A549 (cell line): ENCODE measurements at regions not wholly inside any gene's neighbourhood (a gene's known extent, or its start where the extent isn't known, plus 50 kb on each side); places are given as distances from the start of the nearest gene placed in this dataset.
A peak's percentile ranks its signal among the peaks of the same experiment; 100 is the strongest.

Experiments used
- ATAC-seq, 2 experiments: fragments of 200-7000 bp in 1 of 2; fragments of >200 bp in 1 of 2; cut with Nextera tagmentation in 1 of 2; cut with Tn5 transposase in 1 of 2; 3 replicates each; pipeline versions ENCODE4 v1.8.0 to v1.9.1; 2018 to 2020; ENCODE audit warnings: mild to moderate bottlenecking in 1 of 2, moderate library complexity in 1 of 2
- CTCF ChIA-PET: fragments of 300-600 bp; sonication (Branson Sonifier 250); formaldehyde crosslinking; extraction: SDS; loops from one replicate; lab custom pipeline; 2021; ENCODE audit warnings: antibody characterized with exemption, inconsistent platforms; lab: Yijun Ruan, JAX
- POLR2A ChIA-PET: fragments of 350-600 bp; formaldehyde crosslinking; extraction: SDS; loops from one replicate; lab custom pipeline; 2021; ENCODE audit warnings: antibody characterized with exemption, inconsistent platforms; lab: Yijun Ruan, JAX
- DNase-seq, 2 experiments: peaks; one replicate each; pipeline versions ENCODE4 v3.0.0 to v3.0.0-alpha.2; 2011 to 2016; ENCODE audit warnings: low read depth in 1 of 2, low spot score in 1 of 2
- FAIRE-seq: peaks from 2 replicates; lab custom pipeline; 2011; peaks lifted over from hg19 to GRCh38; lab: Jason Lieb, UNC
- H3K27ac ChIP-seq, 2 experiments: fragments of >200 bp; sonication (Bioruptor Twin); formaldehyde crosslinking; 3 replicates each; pipeline ENCODE4 v1.5.1; 2016 to 2017
- H3K4me1 ChIP-seq: fragments of >200 bp; sonication (Bioruptor Twin); formaldehyde crosslinking; 3 replicates; pipeline ENCODE4 v1.6.1; 2016
- H3K4me2 ChIP-seq: fragments of >200 bp; sonication (Bioruptor Twin); formaldehyde crosslinking; 3 replicates; pipeline ENCODE4 v1.6.1; 2016
- H3K4me3 ChIP-seq: fragments of >200 bp; sonication (Bioruptor Twin); formaldehyde crosslinking; 3 replicates; pipeline ENCODE4 v1.5.1; 2016
- H3K9me3 ChIP-seq: fragments of >200 bp; sonication (Bioruptor Twin); formaldehyde crosslinking; 3 replicates; pipeline ENCODE4 v1.6.1; 2016
- BCL3 ChIP-seq: fragments of >200 bp; sonication (Bioruptor Twin); formaldehyde crosslinking; IDR thresholded peaks from 3 replicates; pipeline ENCODE4 v1.6.1; 2016
- BHLHE40 ChIP-seq: IDR thresholded peaks from 2 replicates; pipeline ENCODE4 v1.6.1; 2012; ENCODE audit warnings: low read depth, low read length, inconsistent platforms
- CBX8 ChIP-seq: fragments of 200-600 bp; sonication (generic); IDR thresholded peaks from 2 replicates; pipeline ENCODE4 v1.6.1; 2016
- CHD2 ChIP-seq: fragments of 150-350 bp; IDR thresholded peaks from 2 replicates; pipeline ENCODE4 v1.6.1; 2014; ENCODE audit warnings: low read length; ENCODE audit not compliant: partially characterized antibody
- CHD4 ChIP-seq: fragments of 200-600 bp; sonication (generic); IDR thresholded peaks from 2 replicates; pipeline ENCODE4 v1.6.1; 2016; ENCODE audit warnings: antibody characterized with exemption, mild to moderate bottlenecking, borderline replicate concordance
- CTCF ChIP-seq: fragments of >200 bp; sonication (Bioruptor Twin); formaldehyde crosslinking; IDR thresholded peaks from 3 replicates; pipeline ENCODE4 v1.5.1; 2016
- EHMT2 ChIP-seq: fragments of 200-600 bp; sonication (generic); IDR thresholded peaks from 2 replicates; pipeline ENCODE4 v1.6.1; 2016; ENCODE audit warnings: antibody characterized with exemption, low read depth, mild to moderate bottlenecking, moderate library complexity
- ELK1 ChIP-seq: fragments of 150-350 bp; IDR thresholded peaks from 2 replicates; pipeline ENCODE4 v1.6.1; 2014; ENCODE audit warnings: low read depth, mild to moderate bottlenecking, low read length
- EP300 ChIP-seq, 2 experiments: fragments of >200 bp; sonication (Bioruptor Twin); formaldehyde crosslinking; IDR thresholded peaks; 2 replicates in 1 of 2; 3 replicates in 1 of 2; pipeline ENCODE4 v1.6.1; 2016 to 2017
- FOSB ChIP-seq: fragments of 250-450 bp; sonication (Bioruptor Pico); IDR thresholded peaks from 2 replicates; pipeline ENCODE4 v1.5.0; 2020; ENCODE audit warnings: mild to moderate bottlenecking, moderate library complexity
- HDAC2 ChIP-seq: fragments of 200-600 bp; sonication (generic); IDR thresholded peaks from 2 replicates; pipeline ENCODE4 v1.6.1; 2016
- HEYL ChIP-seq: fragments of 250-450 bp; sonication (Bioruptor Pico); IDR thresholded peaks from 2 replicates; pipeline ENCODE4 v1.8.0; 2021; ENCODE audit warnings: mild to moderate bottlenecking, moderate library complexity
- JUNB ChIP-seq: fragments of >200 bp; sonication (Bioruptor Twin); formaldehyde crosslinking; IDR thresholded peaks from 2 replicates; pipeline ENCODE4 v1.6.1; 2016
- KDM1A ChIP-seq: fragments of 200-600 bp; sonication (generic); IDR thresholded peaks from 2 replicates; pipeline ENCODE4 v1.6.1; 2016; ENCODE audit warnings: low read depth, mild to moderate bottlenecking
- KDM5A ChIP-seq: fragments of 200-600 bp; sonication (generic); IDR thresholded peaks from 2 replicates; pipeline ENCODE4 v1.6.1; 2016; ENCODE audit warnings: antibody characterized with exemption, mild to moderate bottlenecking
- MAFK ChIP-seq: fragments of 450-650 bp; IDR thresholded peaks from 2 replicates; pipeline ENCODE4 v1.6.1; 2014; ENCODE audit not compliant: partially characterized antibody
- NR3C1 ChIP-seq: fragments of >200 bp; sonication (Bioruptor Twin); formaldehyde crosslinking; IDR thresholded peaks from 3 replicates; pipeline ENCODE4 v1.6.1; 2017
- RAD21 ChIP-seq, 2 experiments: fragments of >200 bp in 1 of 2; sonication (Bioruptor Twin) in 1 of 2; formaldehyde crosslinking in 1 of 2; IDR thresholded peaks in 1 of 2; conservative IDR thresholded peaks in 1 of 2; 2 replicates in 1 of 2; 3 replicates in 1 of 2; pipeline ENCODE4 v1.6.1; 2012 to 2018; ENCODE audit warnings: inconsistent platforms in 1 of 2
- REST ChIP-seq: fragments of 200-600 bp; sonication (generic); IDR thresholded peaks from 2 replicates; pipeline ENCODE4 v1.6.1; 2016; ENCODE audit warnings: antibody characterized with exemption, mild to moderate bottlenecking, moderate library complexity
- RFX5 ChIP-seq: fragments of 450-650 bp; IDR thresholded peaks from 2 replicates; pipeline ENCODE4 v1.7.1; 2014; ENCODE audit warnings: antibody characterized with exemption, mild to moderate bottlenecking, moderate library complexity
- RNF2 ChIP-seq: fragments of 200-600 bp; sonication (generic); IDR thresholded peaks from 2 replicates; pipeline ENCODE4 v1.6.1; 2016; ENCODE audit warnings: low read depth, mild to moderate bottlenecking, antibody characterized with exemption, moderate library complexity, borderline replicate concordance
- SMC3 ChIP-seq: fragments of >200 bp; sonication (Bioruptor Twin); formaldehyde crosslinking; IDR thresholded peaks from 3 replicates; pipeline ENCODE4 v1.6.1; 2018; ENCODE audit warnings: inconsistent platforms
- TP53 ChIP-seq: fragments of 250-450 bp; sonication (Bioruptor Pico); IDR thresholded peaks from 2 replicates; pipeline ENCODE4 v1.5.0; 2021; ENCODE audit warnings: mild to moderate bottlenecking, moderate library complexity
- ZNF302 ChIP-seq: fragments of 250-450 bp; sonication (Bioruptor Pico); IDR thresholded peaks from 2 replicates; pipeline ENCODE4 v1.9.0; 2021; ENCODE audit warnings: inconsistent platforms, mild to moderate bottlenecking, moderate library complexity
- WGBS: methylation state at CpG from one replicate; pipeline ENCODE4 v1.1.6; 2017; ENCODE audit errors: missing lambda C conversion rate; 5-methylcytosine and 5-hydroxymethylcytosine counted together

GRCh38 chr14:61847861-61848260 is 85.6 kb downstream of the SNAPC1 start:
- DNase-seq (no peak), ATAC-seq (no peak), FAIRE-seq (peak; percentile 59)
- Histone ChIP-seq H3K4me1 (no peaks in the 10 kb centered on the region), H3K27ac (no peak overlapping the region), H3K9me3 (peaks cover 7% of the 10 kb centered on the region; the same call in 2 of the 3 replicates), H3K4me2 (no peak overlapping the region), H3K4me3 (no peak overlapping the region)
- 41% methylated on average over 3 of the region's 3 CpGs for WGBS
- TF ChIP-seq ELK1, result no peak
- TF ChIP-seq MAFK, result no peak
- no peak for TF ChIP-seq RNF2
- TF ChIP-seq CHD2, result no peak
- TF ChIP-seq KDM5A, result no peak
- ChIA-PET CTCF (interaction anchor here (2.1 kb wide), 1 partner anchor 10 kb away, joined by 17 read pairs; no protein-coding TSS in a partner anchor), POLR2A (no interaction called here)

- no peak overlapping the region for H3K27ac ChIP-seq
Observed at GRCh38 chr14:61854898-61855297, 92.7 kb downstream of the SNAPC1 start.

GRCh38 chr14:61860294-61860918 is 98.2 kb downstream of the SNAPC1 start:
- FAIRE-seq (peak; percentile 43), ATAC-seq (peak; percentile 91), DNase-seq (peak; percentile 50 to 63)
- WGBS, result 0% methylated on average over 1 of the region's 1 CpG
- Histone ChIP-seq H3K4me2 (no peak overlapping the region), H3K4me1 (no peaks in the 10 kb centered on the region), H3K4me3 (no peak overlapping the region), H3K9me3 (no peaks in the 10 kb centered on the region), H3K27ac (no peak overlapping the region)
- ChIA-PET CTCF (interaction anchor here (0.8 to 1.7 kb wide), 4 partner anchors 8 to 255 kb away, joined by 3 to 4 read pairs (median 3); no protein-coding TSS in a partner anchor), POLR2A (no interaction called here)
- TF ChIP-seq JUNB (no peak), RAD21 (conservative IDR thresholded peaks at IDR 0.05 in 1 of 2, IDR thresholded peaks at IDR 0.05 in 1 of 2) (peak; percentile 20 to 36; a peak in 1 of 5 replicates), CHD4 (no peak), REST (no peak), BCL3 (no peak), RNF2 (no peak), EP300 (IDR thresholded peaks at IDR 0.05) (no peak), CHD2 (no peak), CTCF (peak; percentile 40), SMC3 (no peak), EHMT2 (no peak)

More at GRCh38 chr14:61854898-61855297, 92.7 kb downstream of the SNAPC1 start:
- FAIRE-seq (no peak), ATAC-seq (no peak), DNase-seq (no peak)
- no peak for TF ChIP-seq BCL3
- TF ChIP-seq BHLHE40, result no peak
- no peak for TF ChIP-seq HDAC2
- no peak for TF ChIP-seq TP53
- TF ChIP-seq ZNF302 (CRISPR knock-in tag), result no peak
- TF ChIP-seq FOSB (CRISPR knock-in tag), result no peak
- no peak for TF ChIP-seq KDM1A
- TF ChIP-seq SMC3, result no peak
- TF ChIP-seq RFX5, result no peak
- TF ChIP-seq HEYL (CRISPR knock-in tag), result no peak
- TF ChIP-seq NR3C1, result no peak
- no peak for TF ChIP-seq CBX8
- TF ChIP-seq EP300 (IDR thresholded peaks at IDR 0.05), result no peak
- Histone ChIP-seq H3K4me3 (no peak overlapping the region), H3K9me3 (no peaks in the 10 kb centered on the region), H3K4me1 (no peaks in the 10 kb centered on the region), H3K4me2 (no peak overlapping the region)
- ChIA-PET CTCF (interaction anchor here (0.8 kb wide), 1 partner anchor 17 kb away, joined by 3 read pairs; no protein-coding TSS in a partner anchor), POLR2A (no interaction called here)
